Endothelial cell of hepatic sinusoid (primary cell): ENCODE measurements at regions not wholly inside any gene's neighbourhood (a gene's known extent, or its start where the extent isn't known, plus 50 kb on each side); places are given as distances from the start of the nearest gene placed in this dataset.

Experiments
- in situ Hi-C: cut with HindIII; loops from 2 replicates; pipeline ENCODE4 v1.10.0; 2017; ENCODE audit warnings: low sequenced_read_pairs

DNA sequence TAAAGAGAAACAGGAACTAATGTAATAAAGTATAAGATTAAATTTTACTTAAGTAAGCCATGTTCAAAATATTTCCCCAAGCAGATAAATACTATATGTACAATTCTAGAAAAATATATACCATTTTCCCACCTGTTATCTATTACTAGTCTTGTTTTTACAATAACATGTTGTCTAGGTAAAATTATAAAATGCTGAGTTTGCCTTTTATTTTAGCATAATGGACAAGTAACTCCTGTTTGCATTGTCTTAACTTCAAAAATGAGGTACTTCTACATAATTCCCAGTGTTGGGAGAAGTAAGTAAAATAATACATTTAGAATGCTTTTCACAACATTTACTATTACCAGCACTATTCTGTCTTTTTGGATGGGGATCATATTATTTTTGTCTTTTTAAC, 800.5 kb downstream of the SLITRK6 start:
- in situ Hi-C loops = no loop called here

DNA sequence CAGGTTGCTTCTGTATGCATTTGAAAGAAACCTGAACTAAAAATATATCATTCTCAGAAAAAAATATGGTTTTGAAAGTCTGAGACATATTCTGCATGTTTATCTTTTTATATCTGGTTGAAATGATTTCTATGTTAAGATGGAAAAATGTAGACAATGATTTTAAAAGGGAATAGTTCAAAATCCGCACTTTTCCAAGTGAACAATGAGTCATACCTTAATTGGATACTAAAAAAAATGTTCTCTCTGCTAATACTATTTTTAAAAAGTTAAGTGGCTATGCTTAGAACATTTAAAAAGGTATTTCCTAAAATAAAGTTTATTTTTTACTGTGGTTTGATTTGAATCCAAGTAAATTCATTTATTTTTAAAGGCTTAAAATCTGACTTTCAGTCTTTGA, 801.4 kb downstream of the SLITRK6 start:
- in situ Hi-C loops = no loop called here

DNA sequence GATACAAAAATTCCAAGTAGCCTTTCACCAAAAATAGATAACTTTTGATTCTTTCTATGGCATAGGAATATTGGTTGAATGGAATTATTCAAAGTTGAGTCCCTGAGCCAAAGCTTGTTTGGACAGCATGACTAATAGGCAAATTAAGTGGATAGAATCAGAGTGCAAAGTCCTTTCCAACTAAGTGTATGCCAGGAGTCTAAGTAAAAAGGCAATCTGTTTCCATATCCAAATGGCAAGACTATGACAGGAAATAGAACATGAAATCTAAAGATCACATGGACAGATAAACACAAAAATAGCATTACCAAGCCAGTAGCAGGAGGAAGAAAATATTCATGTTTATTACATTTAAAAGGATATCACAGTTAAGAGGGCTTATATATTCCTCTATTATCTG, 804.6 kb downstream of the SLITRK6 start:
- in situ Hi-C loops = no loop called here

DNA sequence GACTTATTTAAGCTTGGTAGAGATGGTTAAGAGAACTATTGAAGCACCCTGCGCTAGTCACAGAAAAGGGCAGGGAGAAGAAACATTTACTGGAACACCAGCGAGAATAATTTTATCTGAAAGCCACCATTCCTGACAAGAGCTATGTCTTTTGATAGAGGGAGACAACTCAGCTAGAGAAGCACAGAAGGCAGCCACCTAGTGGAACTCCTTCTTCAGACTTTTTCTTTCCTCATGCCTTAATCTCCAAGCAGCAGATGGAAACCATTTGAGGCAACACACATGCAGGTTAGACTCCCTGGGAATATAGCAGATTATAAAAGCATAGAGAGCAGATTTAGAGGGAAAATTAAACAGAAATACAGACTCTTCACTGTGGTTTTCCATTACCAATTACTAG, 813.4 kb downstream of the SLITRK6 start:
- in situ Hi-C loops = no loop called here

DNA sequence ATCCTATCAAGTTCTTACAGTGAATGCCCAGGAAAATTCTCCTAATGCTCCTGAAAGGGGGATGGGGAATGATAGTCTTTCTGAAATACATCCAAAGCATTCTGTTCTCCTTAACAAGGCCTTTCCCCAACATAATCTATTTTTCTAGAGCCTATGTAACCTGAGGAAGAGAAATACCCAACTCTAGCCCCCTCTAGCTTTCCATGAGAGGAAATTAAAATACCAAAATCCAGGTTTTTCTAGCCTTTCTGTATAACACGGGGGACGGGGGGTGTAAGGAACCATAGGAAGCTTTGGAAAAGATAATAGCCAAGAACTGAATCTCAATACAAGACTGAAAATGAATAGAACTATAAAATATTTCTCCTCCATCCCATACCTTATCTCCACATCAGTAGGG, 815.9 kb downstream of the SLITRK6 start:
- in situ Hi-C loops = no loop called here

DNA sequence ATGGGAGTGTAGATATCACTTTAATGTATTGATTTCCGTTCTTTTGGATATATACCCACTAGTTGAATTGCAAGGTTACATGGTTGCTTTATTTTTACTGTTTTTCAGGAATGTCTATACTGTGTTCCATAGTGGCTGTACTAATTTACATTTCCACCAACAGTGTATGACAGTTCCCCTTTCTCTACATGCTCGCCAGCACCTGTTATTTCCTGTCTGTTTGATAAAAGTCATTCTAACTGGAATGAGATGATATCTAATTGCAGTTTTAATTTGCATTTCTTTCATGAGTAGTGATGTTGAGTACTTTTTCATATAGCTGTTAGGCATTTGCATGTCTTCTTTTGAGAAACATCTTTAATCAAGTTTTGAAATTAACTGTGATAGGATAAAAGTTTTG, 818.6 kb downstream of the SLITRK6 start:
- in situ Hi-C loops = no loop called here

DNA sequence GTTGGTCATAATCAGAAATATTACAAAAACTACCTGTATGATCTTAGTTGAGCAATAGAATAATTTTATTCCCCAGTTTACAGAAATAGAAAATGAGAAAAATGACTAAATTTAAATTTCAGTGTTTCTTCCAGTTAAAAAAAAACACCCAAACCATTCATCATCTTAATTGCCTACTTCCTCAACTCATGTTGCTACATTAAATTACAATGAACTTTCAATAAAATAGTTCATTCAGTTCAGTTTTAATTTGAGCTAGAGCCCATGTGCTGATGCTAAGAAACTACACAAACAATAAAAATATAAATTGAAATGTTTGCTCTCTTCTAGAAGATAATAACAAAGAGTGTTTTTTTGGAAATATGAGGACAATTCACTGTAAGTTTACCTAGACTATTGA, 820.4 kb downstream of the SLITRK6 start:
- in situ Hi-C loops = no loop called here

DNA sequence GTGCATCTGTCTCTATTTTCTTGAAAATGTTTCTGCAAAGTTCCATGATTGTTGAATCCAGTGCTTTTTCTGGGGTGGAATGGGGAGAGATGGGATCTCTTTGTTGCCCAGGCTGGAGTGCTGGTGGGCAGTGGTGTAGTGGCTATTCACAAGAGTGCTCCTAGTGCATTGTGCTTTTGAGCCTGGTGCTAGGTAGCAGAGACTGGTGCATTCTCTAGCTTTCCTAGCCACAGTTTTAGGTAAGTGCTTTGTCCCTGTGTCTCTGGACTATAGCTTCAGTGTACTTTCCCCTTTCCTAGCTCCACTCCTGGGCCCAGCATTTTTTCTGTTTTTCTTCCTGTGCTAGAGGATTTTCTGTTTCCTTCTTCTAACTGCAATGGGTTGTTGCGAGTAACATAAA, 825.6 kb downstream of the SLITRK6 start:
- in situ Hi-C loops = no loop called here

DNA sequence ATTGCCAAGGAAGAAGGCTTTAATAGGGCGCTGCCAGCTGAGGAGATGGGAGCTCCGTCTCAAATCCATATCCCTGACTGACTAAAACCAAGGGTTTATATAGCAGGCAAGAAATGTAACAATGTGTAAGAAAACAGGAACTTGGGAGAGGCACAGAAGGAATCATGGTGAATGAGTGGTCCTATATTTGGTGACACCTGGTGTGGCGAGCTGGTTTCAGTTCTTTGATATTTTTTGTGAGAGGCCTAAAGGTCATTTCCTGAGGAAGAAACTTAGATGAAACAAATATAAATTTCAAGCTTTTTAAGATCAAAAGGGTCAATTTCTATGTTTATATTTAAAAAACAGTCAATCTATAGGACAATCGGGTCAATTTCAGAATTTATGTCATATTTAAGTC, 826.3 kb downstream of the SLITRK6 start:
- in situ Hi-C loops = no loop called here

DNA sequence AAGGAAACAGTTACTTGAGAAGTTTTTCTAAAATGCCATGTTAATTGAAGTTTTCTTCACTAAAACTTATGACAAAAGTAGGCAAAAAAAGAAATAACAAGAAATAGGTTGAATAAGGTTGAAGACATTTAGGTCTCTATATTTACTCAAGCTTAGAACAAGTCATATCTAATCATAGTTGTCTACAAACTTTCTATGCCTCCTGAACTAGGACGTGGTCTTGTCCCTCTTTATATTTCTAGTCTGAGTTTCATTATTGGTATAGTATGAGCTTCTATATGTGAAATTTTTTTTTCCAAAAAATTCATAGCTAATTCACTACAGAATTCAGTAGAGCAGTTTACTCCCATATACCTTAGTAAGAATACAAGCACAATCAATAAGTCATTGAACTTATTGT, 836.4 kb downstream of the SLITRK6 start:
- in situ Hi-C loops = no loop called here

DNA sequence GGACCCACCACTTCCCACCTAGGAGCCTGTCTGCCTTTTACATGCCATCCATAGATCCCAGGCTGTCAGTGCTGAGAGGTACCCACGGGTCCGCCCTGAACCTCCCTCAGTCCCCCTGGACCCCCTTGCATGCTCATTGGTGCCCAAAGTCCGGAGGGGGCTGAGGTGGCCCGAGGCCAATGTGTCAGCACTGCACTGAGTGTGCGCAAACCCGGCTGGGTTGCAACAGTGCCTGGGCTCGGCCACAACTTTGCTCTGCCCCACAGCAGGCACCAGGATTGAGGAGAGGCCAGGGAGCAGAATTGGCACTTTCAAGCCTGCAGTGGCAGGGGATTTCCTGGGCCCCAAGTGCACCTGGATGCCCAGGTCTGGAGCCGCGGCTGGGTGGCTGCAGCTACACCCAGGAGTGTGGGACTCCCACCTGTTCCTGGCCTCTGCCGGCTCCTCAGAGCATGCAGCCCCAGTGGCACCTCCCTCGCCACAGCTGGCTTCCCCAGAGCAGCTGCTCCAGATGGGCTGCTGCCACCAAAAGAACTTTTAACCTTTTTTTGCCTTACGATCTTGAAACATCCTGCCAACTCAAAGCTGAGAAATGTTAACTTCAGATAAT, 837.0 kb downstream of the SLITRK6 start:
- in situ Hi-C loops = no loop called here

DNA sequence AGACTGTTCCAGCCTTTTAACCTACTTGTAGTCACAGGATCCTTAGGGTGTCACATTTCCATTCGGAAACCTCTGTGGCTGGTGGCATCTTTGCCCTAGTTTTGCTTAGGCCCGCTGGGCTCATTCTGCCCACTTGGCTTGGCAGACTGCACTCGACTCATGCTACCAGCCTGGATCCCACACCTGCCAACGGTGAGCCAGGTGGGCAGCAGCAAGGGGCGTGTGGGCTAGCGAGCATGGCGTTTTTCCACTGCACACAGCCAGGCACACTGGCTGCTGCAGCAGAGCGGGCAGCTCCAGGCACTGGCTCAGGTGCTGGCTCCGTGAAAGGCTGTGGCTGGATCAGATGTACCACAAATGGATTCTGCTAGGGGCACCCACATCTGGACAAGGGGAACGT, 838.2 kb downstream of the SLITRK6 start:
- in situ Hi-C loops = no loop called here

DNA sequence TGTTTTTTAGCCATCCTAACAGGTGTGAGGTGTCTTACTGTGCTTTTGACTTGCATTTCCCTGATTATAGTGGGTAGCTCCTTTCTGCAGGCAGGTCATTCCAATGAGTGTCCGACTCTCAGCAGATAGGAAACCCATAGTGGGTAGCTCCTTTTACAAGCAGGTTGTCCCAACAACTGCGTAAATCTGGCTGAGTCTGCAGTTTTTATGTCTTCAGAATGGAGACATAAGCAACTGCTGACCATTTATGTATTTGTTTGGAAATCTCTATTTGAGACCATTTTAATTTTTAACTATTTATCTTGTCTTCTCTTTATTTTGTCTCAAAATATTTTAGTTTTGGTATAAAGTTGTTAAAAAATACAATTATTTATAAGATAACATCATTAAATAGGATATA, 839.4 kb downstream of the SLITRK6 start:
- in situ Hi-C loops = no loop called here

DNA sequence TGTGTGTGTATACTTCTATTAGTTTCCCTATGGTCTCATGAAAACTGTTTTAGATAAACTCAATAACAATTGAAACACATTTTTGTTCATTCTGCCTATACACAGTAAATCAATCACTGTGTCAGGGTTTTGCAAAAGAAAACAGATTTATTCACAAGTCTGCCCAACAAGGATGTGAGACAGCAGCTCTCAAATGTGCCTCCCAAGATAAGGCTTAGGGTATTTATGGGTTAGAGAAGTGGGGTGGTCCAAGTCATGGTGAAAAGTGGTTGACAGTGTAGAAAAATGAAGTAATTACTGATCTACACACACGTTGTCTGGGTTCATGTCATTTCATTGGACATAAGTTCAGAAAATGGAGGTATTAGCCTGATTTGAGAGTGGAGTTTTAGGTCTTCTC, 844.6 kb downstream of the SLITRK6 start:
- in situ Hi-C loops = no loop called here

DNA sequence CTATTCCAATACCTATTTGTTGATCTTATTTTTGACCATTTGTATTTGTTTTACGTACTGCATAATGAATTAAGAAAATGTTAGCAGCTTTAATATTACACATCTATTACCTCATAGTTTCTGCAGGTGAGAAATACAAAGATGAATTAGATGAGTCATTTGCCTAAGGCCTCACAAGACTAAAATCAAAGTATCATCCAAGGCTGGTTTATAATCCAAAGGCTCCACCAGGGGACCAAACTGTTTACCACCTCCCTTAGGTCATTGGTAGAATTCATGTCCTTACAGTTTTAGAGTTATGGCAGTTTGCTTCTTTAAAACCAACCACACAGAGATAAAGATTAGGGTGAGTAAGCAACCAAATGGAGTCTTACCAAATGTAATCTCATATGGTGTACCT, 848.1 kb downstream of the SLITRK6 start:
- in situ Hi-C loops = no loop called here

DNA sequence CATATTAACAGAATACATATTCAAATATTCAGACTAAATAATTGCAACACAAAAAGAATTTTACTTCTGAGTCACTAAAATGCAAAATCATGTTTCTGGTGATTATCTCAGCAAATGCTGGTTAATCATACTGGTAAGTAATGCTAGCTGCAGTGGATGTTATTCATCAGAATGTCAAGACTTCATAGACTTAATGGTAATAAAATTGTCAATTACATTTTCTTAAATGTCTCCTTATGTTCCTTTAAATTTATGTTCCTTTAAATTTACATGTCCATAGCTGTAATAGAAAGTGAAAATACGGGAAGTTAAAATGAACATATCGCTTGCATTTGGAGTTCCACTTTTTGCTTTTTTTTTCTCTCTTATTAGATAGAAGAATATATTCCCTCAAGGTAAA, 853.0 kb downstream of the SLITRK6 start:
- in situ Hi-C loops = loop anchor here (25.0 kb wide), 1 partner anchor 866 kb away; no protein-coding TSS in a partner anchor

DNA sequence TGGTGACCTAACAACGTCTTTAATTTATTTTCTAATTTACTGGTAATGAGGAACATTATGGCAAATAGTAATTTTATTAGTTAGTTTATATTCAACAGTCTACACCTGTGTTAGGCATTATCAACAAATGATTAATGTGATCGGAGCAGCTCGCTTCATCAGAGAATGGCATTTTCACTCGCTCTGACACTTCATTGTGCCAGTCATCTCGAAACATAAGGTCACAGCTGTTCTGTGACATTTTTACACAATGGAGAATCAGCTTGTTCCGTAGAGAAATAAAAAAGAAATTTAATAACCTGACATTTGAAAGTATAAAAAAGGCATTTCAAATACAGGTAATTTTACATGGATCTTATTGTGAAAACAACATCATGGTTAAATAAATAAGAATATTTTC, 858.4 kb downstream of the SLITRK6 start:
- in situ Hi-C loops = loop anchor here (25.0 kb wide), 1 partner anchor 872 kb away; no protein-coding TSS in a partner anchor

DNA sequence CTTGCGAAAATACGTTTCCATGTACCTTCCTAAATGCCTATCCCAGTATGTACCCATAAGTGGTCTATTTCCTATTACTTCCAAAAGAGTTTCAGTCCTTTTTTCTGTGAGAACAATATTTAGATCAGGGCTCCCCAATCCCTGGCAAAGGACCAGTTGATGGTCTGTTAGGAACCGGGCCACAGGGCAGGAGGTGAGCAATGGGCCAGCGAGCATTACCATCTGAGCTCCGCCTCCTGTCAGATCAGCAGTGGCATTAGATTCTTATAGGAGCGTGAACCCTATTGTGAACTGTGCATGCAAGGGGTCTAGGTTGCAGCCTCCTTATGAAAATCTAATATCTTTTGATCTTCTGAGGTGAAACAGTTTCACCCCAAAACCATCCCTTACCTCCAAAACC, 859.1 kb downstream of the SLITRK6 start:
- in situ Hi-C loops = loop anchor here (25.0 kb wide), 1 partner anchor 872 kb away; no protein-coding TSS in a partner anchor

DNA sequence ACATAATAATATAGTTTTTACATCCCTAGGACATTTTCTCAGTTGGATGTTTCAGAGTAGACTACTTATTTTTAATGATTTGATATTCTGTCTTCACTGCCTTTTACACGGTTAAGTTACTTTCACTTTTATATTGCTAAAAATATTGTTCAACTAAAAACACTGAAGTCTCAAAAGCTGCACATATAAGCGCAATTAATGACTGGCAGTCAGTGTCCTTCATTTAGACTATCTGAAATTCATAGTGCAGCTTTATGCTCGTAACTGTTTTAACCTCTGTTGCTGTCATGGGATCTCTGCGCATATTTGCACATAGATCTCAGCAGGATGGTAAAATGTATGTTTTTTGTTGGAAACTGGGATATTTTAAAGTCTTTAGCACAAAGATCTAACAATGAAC, 864.3 kb downstream of the SLITRK6 start:
- in situ Hi-C loops = loop anchor here (25.0 kb wide), 1 partner anchor 877 kb away; no protein-coding TSS in a partner anchor

DNA sequence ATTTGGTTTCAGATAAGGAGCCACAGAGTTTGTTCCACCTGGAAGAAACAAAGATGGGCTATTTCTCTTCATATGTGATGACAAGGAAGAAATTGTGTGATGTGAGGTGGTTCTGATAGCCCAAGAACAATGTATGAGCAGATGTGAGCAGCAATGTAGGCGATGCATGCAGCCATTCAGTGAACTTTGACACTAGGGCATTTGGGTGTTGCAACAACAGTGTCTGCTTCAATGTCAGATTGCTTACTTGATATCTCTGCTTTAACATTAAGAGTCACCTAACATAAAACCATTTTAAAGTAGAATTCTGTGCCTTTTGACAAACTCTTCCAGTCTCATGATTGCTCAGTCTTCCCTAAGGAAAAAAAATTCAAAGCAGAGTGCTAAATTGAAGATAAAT, 865.4 kb downstream of the SLITRK6 start:
- in situ Hi-C loops = loop anchor here (25.0 kb wide), 1 partner anchor 879 kb away; no protein-coding TSS in a partner anchor

DNA sequence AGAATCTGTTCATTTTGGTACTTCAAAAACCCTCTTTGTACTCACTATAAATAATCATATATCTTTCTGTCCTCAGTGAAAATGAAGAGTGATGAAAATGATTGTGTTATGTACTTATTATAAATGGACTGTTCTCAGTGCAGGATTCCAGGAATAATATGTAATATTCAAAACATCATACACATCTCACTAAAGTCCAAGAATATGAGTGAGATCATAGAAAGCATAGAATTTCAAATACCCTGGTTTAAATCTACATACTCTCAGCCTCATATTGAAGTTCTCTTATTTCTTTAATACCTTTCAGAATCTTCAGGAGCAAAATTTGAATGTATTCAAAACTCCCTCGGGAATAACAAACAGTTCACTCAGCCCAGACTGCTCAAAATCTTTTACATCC, 868.0 kb downstream of the SLITRK6 start:
- in situ Hi-C loops = loop anchor here (25.0 kb wide), 1 partner anchor 881 kb away; no protein-coding TSS in a partner anchor

DNA sequence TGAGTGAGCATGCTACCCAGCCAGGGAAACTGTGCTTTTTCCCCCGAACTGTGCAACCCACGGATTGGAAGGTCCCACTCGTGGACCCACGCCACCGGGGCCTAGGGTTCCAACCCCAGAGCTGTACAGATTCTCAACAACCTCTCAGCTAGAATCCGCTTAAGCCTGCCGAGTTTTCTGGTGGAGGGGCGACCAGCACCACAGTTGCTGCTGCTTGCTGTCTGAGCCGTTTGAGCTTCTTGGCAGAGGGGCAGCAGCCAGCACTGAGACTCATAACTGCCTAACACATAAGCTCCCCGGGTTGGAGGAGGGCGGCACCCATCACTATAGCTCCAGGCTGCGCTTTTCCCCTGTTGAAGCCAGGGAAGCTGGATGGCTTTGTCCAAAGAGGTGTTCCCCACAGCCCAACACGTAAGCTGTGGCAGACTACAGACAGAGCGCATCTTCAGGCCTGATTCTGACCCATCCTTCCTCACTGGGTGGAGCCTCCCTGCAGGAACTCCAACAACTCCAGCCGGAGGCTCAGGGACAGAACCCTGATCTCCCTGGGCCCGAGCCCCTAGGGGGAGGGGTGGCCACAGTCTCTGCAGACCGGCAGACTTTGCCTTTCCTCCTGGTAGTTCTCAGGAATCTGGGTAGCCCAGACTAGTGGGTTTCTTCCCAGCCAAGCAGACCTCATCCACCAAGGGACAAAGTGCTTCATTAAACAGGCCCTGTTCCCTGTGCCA, 871.6 kb downstream of the SLITRK6 start:
- in situ Hi-C loops = loop anchor here (25.0 kb wide), 1 partner anchor 885 kb away; no protein-coding TSS in a partner anchor
